Mesenchymal stem cell (in vitro differentiated cells and primary cell): ENCODE measurements at regions not wholly inside any gene's neighbourhood (a gene's known extent, or its start where the extent isn't known, plus 50 kb on each side); places are given as distances from the start of the nearest gene placed in this dataset.

Experiments used
- DNase-seq: peaks from one replicate; pipeline ENCODE4 v3.0.0-alpha.2; 2013
- H2AFZ ChIP-seq: one replicate; pipeline ENCODE4 v1.6.1; 2013; ENCODE audit warnings: low read depth, mild to moderate bottlenecking, control low read depth, inconsistent platforms, low read length, moderate library complexity
- H2AK5ac ChIP-seq: 2 replicates; pipeline ENCODE4 v1.6.1; 2013; ENCODE audit warnings: low read length, moderate library complexity, mild to moderate bottlenecking, inconsistent platforms; ENCODE audit not compliant: severe bottlenecking
- H2BK120ac ChIP-seq: one replicate; pipeline ENCODE4 v1.6.1; 2013; ENCODE audit warnings: low read depth, mild to moderate bottlenecking, inconsistent platforms, low read length, moderate library complexity
- H2BK12ac ChIP-seq, 2 experiments: one replicate each; pipeline ENCODE4 v1.6.1; 2013; ENCODE audit warnings: inconsistent platforms in 2 of 2, low read length in 2 of 2, mild to moderate bottlenecking in 2 of 2, moderate library complexity in 2 of 2, control low read depth in 1 of 2
- H2BK15ac ChIP-seq: one replicate; pipeline ENCODE4 v1.6.1; 2013; ENCODE audit warnings: mild to moderate bottlenecking, low read depth, inconsistent platforms; ENCODE audit not compliant: poor library complexity, severe bottlenecking
- H2BK5ac ChIP-seq: 2 replicates; pipeline ENCODE4 v1.6.1; 2013; ENCODE audit warnings: low read depth, mild to moderate bottlenecking, low read length, control low read depth, inconsistent platforms; ENCODE audit not compliant: poor library complexity, severe bottlenecking
- H3K14ac ChIP-seq, 2 experiments: one replicate each; pipeline ENCODE4 v1.6.1; 2013; ENCODE audit warnings: inconsistent platforms in 2 of 2, low read length in 2 of 2, control low read depth in 1 of 2, mild to moderate bottlenecking in 1 of 2, moderate library complexity in 1 of 2
- H3K18ac ChIP-seq, 2 experiments: one replicate each; pipeline ENCODE4 v1.6.1; 2013; ENCODE audit warnings: inconsistent platforms in 2 of 2, low read length in 2 of 2, control low read depth in 1 of 2, low read depth in 1 of 2, mild to moderate bottlenecking in 1 of 2
- H3K23ac ChIP-seq, 2 experiments: one replicate each; pipeline ENCODE4 v1.6.1; 2013; ENCODE audit warnings: inconsistent platforms in 2 of 2, low read length in 2 of 2, mild to moderate bottlenecking in 2 of 2, moderate library complexity in 2 of 2, control low read depth in 1 of 2
- H3K27ac ChIP-seq: 2 replicates; pipeline ENCODE4 v1.5.1; 2013; ENCODE audit warnings: mild to moderate bottlenecking, moderate library complexity, low read length, control low read depth, inconsistent platforms; ENCODE audit not compliant: poor library complexity, severe bottlenecking
- H3K27me3 ChIP-seq, 2 experiments: 2 replicates each; pipeline versions ENCODE4 v1.6.1 to v1.7.0; 2013; ENCODE audit warnings: low read length in 2 of 2, mild to moderate bottlenecking in 2 of 2, moderate library complexity in 2 of 2, control low read depth in 1 of 2, inconsistent platforms in 1 of 2; ENCODE audit not compliant: control insufficient read depth in 1 of 2, insufficient read depth in 1 of 2
- H3K36me3 ChIP-seq, 2 experiments: 2 replicates each; pipeline versions ENCODE4 v1.6.1 to v1.7.0; 2013; ENCODE audit warnings: low read length in 2 of 2, control low read depth in 1 of 2, inconsistent platforms in 1 of 2, low read depth in 1 of 2, mild to moderate bottlenecking in 1 of 2; ENCODE audit not compliant: insufficient read depth in 2 of 2, control insufficient read depth in 1 of 2
- H3K4ac ChIP-seq, 2 experiments: one replicate each; pipeline ENCODE4 v1.6.1; 2013; ENCODE audit warnings: inconsistent platforms in 2 of 2, low read length in 2 of 2, mild to moderate bottlenecking in 2 of 2, moderate library complexity in 2 of 2, control low read depth in 1 of 2, low read depth in 1 of 2
- H3K4me1 ChIP-seq: 2 replicates; pipeline ENCODE4 v1.6.1; 2013; ENCODE audit warnings: low read depth, low read length, control low read depth; ENCODE audit not compliant: control insufficient read depth, insufficient read depth
- H3K4me2 ChIP-seq: 2 replicates; pipeline ENCODE4 v1.6.1; 2013; ENCODE audit warnings: low read length, mild to moderate bottlenecking, inconsistent platforms; ENCODE audit not compliant: poor library complexity, severe bottlenecking
- H3K4me3 ChIP-seq, 2 experiments: 2 replicates each; pipeline versions ENCODE4 v1.5.1 to v1.7.0; 2013; ENCODE audit warnings: low read length in 2 of 2, mild to moderate bottlenecking in 2 of 2, control low read depth in 1 of 2, low read depth in 1 of 2; ENCODE audit not compliant: insufficient read depth in 1 of 2
- H3K79me1 ChIP-seq: replicated peaks from 2 replicates; pipeline ENCODE4 v1.6.1; 2013; ENCODE audit warnings: mild to moderate bottlenecking, control low read depth, low read length, inconsistent platforms; ENCODE audit not compliant: poor library complexity, severe bottlenecking
- H3K9ac ChIP-seq: 2 replicates; pipeline ENCODE4 v1.7.0; 2013; ENCODE audit warnings: mild to moderate bottlenecking, low read length, moderate library complexity
- H3K9me3 ChIP-seq: 2 replicates; pipeline ENCODE4 v1.7.0; 2013; ENCODE audit warnings: mild to moderate bottlenecking, low read length; ENCODE audit not compliant: control insufficient read depth
- H4K8ac ChIP-seq: one replicate; pipeline ENCODE4 v1.6.1; 2013; ENCODE audit warnings: inconsistent platforms, mild to moderate bottlenecking, low read length, moderate library complexity
- H4K91ac ChIP-seq: one replicate; pipeline ENCODE4 v1.6.1; 2013; ENCODE audit warnings: mild to moderate bottlenecking, low read length, inconsistent platforms
- WGBS: methylation state at CpG from one replicate; pipeline ENCODE4 v1.1.7; 2013; ENCODE audit warnings: mixed read lengths; 5-methylcytosine and 5-hydroxymethylcytosine counted together

- Histone ChIP-seq H2AK5ac (no peak overlapping the region), H3K4me3 (no peak overlapping the region), H3K18ac (no peak overlapping the region), H2BK5ac (no peak overlapping the region), H3K4me1 (no peaks in the 10 kb centered on the region), H3K4ac (no peak overlapping the region), H2BK15ac (no peak overlapping the region), H3K9me3 (no peaks in the 10 kb centered on the region), H3K23ac (no peak overlapping the region), H2BK12ac (no peak overlapping the region), H2AFZ (no peak overlapping the region), H3K36me3 (no peaks in the 10 kb centered on the region), H3K27ac (no peak overlapping the region), H3K79me1 (no peaks in the 10 kb centered on the region), H4K8ac (no peak overlapping the region), H3K4me2 (no peak overlapping the region), H4K91ac (no peak overlapping the region), H3K14ac (no peak overlapping the region), H2BK120ac (no peak overlapping the region), H3K27me3 (no peaks in the 10 kb centered on the region), H3K9ac (no peak overlapping the region)
- no peak for DNase-seq
Observed at GRCh38 chr2:164363646-164364045, 257.6 kb downstream of the GRB14 start.

GRCh38 chr2:164351536-164351935, 269.7 kb downstream of the GRB14 start:
- WGBS, result no CpG with 5 or more reads among the region's 2 CpGs
- H2AFZ ChIP-seq, result no peak overlapping the region
- no peaks in the 10 kb centered on the region for H3K27me3 ChIP-seq
- H3K23ac ChIP-seq, result no peak overlapping the region
- no peak overlapping the region for H2AK5ac ChIP-seq
- no peak overlapping the region for H3K27ac ChIP-seq
- H3K4ac ChIP-seq, result no peak overlapping the region
- H3K4me1 ChIP-seq, result no peaks in the 10 kb centered on the region
- no peak overlapping the region for H3K4me3 ChIP-seq
- no peak overlapping the region for H2BK12ac ChIP-seq
- no peaks in the 10 kb centered on the region for H3K79me1 ChIP-seq
- no peak overlapping the region for H3K14ac ChIP-seq
- no peak overlapping the region for H2BK15ac ChIP-seq
- no peak overlapping the region for H4K8ac ChIP-seq
- H3K9me3 ChIP-seq, result no peaks in the 10 kb centered on the region
- no peak overlapping the region for H3K18ac ChIP-seq
- H3K36me3 ChIP-seq, result no peaks in the 10 kb centered on the region
- no peak overlapping the region for H3K9ac ChIP-seq
- DNase-seq, result no peak
- no peak overlapping the region for H2BK120ac ChIP-seq
- H4K91ac ChIP-seq, result no peak overlapping the region
- no peak overlapping the region for H3K4me2 ChIP-seq
- H2BK5ac ChIP-seq, result no peak overlapping the region

- no peaks in the 10 kb centered on the region for H3K79me1 ChIP-seq
- no peak overlapping the region for H2AK5ac ChIP-seq
- no peak overlapping the region for H2BK5ac ChIP-seq
- H4K8ac ChIP-seq, result no peak overlapping the region
- WGBS, result 67% methylated on average over 2 of the region's 2 CpGs
- H3K4me2 ChIP-seq, result no peak overlapping the region
- no peak overlapping the region for H2AFZ ChIP-seq
- H3K9me3 ChIP-seq, result peaks cover 10% of the 10 kb centered on the region
- H3K27me3 ChIP-seq, result no peaks in the 10 kb centered on the region
- no peak overlapping the region for H3K18ac ChIP-seq
- no peak overlapping the region for H3K9ac ChIP-seq
- no peaks in the 10 kb centered on the region for H3K4me1 ChIP-seq
- no peak overlapping the region for H4K91ac ChIP-seq
- H3K36me3 ChIP-seq, result no peaks in the 10 kb centered on the region
- no peak overlapping the region for H2BK12ac ChIP-seq
- H2BK120ac ChIP-seq, result peak overlapping the region; percentile 34
- H3K23ac ChIP-seq, result no peak overlapping the region
- no peak overlapping the region for H3K14ac ChIP-seq
- H3K27ac ChIP-seq, result no peak overlapping the region
- no peak for DNase-seq
- no peak overlapping the region for H3K4ac ChIP-seq
- H2BK15ac ChIP-seq, result no peak overlapping the region
- no peak overlapping the region for H3K4me3 ChIP-seq
Observed at GRCh38 chr2:164335947-164336346, 285.3 kb downstream of the GRB14 start.

DNA sequence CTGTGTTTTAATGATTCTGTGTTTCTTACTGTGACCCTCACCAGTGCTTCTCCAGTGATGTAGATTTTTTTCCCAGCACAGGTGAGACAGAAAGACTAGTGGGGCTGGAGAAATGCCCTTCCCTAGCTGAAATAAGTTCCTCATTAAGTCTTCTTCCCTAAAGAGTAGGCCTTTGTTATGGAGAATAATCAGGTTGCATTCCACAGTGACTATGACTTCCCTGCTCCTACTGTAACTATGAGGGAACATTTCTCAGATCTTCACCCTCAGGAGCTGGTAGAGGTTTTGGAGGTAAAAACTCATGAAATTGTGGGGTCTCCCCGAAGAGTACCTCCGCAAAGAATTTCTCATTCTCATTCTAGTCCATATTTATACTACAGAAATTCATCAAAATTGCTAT, 286.2 kb downstream of the GRB14 start:
- Histone ChIP-seq H3K9ac (no peak overlapping the region), H2BK120ac (no peak overlapping the region), H3K36me3 (no peaks in the 10 kb centered on the region), H4K91ac (no peak overlapping the region), H3K14ac (no peak overlapping the region), H3K4ac (no peak overlapping the region), H3K9me3 (peaks cover 10% of the 10 kb centered on the region), H2BK15ac (no peak overlapping the region), H3K79me1 (no peaks in the 10 kb centered on the region), H3K4me3 (no peak overlapping the region), H2BK5ac (no peak overlapping the region), H3K23ac (no peak overlapping the region), H3K27ac (no peak overlapping the region), H2AK5ac (no peak overlapping the region), H3K18ac (no peak overlapping the region), H3K27me3 (no peaks in the 10 kb centered on the region), H2AFZ (no peak overlapping the region), H3K4me2 (no peak overlapping the region), H3K4me1 (no peaks in the 10 kb centered on the region), H4K8ac (no peak overlapping the region), H2BK12ac (no peak overlapping the region)
- WGBS, result 88% methylated on average over 2 of the region's 2 CpGs
- DNase-seq, result no peak
